SK-N-MC (cell line): ENCODE measurements at regions not wholly inside any gene's neighbourhood (a gene's known extent, or its start where the extent isn't known, plus 50 kb on each side); places are given as distances from the start of the nearest gene placed in this dataset.

Source experiments
- EZH2 ChIP-seq: fragments of 200-600 bp; sonication (generic); IDR thresholded peaks from one replicate; pipeline ENCODE4 v1.6.1; 2017; ENCODE audit warnings: antibody characterized with exemption
- POLR2AphosphoS5 ChIP-seq: IDR thresholded peaks from 2 replicates; pipeline ENCODE4 v1.6.1; 2012; ENCODE audit warnings: mild to moderate bottlenecking, low read depth, low read length, borderline replicate concordance

- TF ChIP-seq POLR2AphosphoS5: no peak
- no peak for TF ChIP-seq EZH2
Observed at GRCh38 chr9:116090030-116090770, 63.4 kb upstream of the PAPPA start.
